Stomach (tissue), 4 donors: ENCODE measurements at regions not wholly inside any gene's neighbourhood (a gene's known extent, or its start where the extent isn't known, plus 50 kb on each side); places are given as distances from the start of the nearest gene placed in this dataset.

Source experiments
- CTCF ChIP-seq, 7 experiments: fragments of 450-650 bp in 4 of 7; fragments of 200-600 bp in 3 of 7; sonication (generic) in 3 of 7; IDR thresholded peaks; one replicate each; pipeline ENCODE4 v1.5.1; 2016 to 2019; ENCODE audit warnings: antibody characterized with exemption in 7 of 7, control low read depth in 2 of 7, mild to moderate bottlenecking in 1 of 7
- POLR2A ChIP-seq, 4 donors: fragments of 450-650 bp; IDR thresholded peaks; one replicate each; pipeline ENCODE4 v1.6.1; 2016; ENCODE audit warnings: antibody characterized with exemption in 4 of 4, control low read depth in 2 of 4, mild to moderate bottlenecking in 1 of 4, moderate library complexity in 1 of 4
- POLR2AphosphoS5 ChIP-seq, 3 donors: sonication (generic); formaldehyde crosslinking; IDR thresholded peaks; one replicate each; pipeline ENCODE4 v1.6.1; 2016; ENCODE audit warnings: antibody characterized with exemption in 3 of 3

GRCh38 chr2:104638859-104639202, 215.1 kb upstream of the POU3F3 start:
- TF ChIP-seq POLR2AphosphoS5 (IDR thresholded peaks at IDR 0.05) (no peak), POLR2A (IDR thresholded peaks at IDR 0.05) (no peak), CTCF (IDR thresholded peaks at IDR 0.05) (no peak)
